Fibroblast of villous mesenchyme (primary cell): ENCODE measurements at regions not wholly inside any gene's neighbourhood (a gene's known extent, or its start where the extent isn't known, plus 50 kb on each side); places are given as distances from the start of the nearest gene placed in this dataset.

Source experiments
- DNase-seq: peaks from one replicate; pipeline ENCODE4 v3.0.0-alpha.2; 2010; ENCODE audit warnings: low read depth
- H3K4me3 ChIP-seq: 2 replicates; pipeline ENCODE4 v1.5.1; 2011; ENCODE audit warnings: low read depth, mild to moderate bottlenecking, low read length
- TF ChIP-seq, protein P1 (sequence below): IDR thresholded peaks from 2 replicates; pipeline ENCODE4 v1.5.1; 2012; ENCODE audit warnings: low read depth, mild to moderate bottlenecking, low read length; ENCODE audit not compliant: insufficient read depth

DNA sequence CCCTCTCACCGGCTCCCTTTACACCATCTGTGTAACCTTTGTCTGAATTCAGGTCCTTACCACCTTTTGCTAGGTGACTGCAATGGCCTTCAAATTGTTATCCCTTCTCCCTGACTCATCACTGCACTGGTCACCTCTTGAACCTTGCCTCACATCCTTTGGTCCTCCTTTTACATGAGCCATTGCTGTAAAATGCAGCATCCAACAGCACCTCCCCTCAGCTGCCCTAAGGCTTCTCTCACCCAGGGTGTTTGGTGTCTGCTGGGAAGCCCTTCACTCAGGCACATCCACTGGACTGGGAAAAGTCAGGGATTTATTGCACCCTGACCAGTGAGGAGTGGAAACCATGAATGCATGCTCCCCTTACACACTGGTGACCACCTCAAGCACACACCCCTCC is 192.5 kb upstream of the GATB start:
- H3K4me3 ChIP-seq = no peak overlapping the region
- TF ChIP-seq, protein P1, sequence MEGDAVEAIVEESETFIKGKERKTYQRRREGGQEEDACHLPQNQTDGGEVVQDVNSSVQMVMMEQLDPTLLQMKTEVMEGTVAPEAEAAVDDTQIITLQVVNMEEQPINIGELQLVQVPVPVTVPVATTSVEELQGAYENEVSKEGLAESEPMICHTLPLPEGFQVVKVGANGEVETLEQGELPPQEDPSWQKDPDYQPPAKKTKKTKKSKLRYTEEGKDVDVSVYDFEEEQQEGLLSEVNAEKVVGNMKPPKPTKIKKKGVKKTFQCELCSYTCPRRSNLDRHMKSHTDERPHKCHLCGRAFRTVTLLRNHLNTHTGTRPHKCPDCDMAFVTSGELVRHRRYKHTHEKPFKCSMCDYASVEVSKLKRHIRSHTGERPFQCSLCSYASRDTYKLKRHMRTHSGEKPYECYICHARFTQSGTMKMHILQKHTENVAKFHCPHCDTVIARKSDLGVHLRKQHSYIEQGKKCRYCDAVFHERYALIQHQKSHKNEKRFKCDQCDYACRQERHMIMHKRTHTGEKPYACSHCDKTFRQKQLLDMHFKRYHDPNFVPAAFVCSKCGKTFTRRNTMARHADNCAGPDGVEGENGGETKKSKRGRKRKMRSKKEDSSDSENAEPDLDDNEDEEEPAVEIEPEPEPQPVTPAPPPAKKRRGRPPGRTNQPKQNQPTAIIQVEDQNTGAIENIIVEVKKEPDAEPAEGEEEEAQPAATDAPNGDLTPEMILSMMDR = no peak
- no peak for DNase-seq

DNA sequence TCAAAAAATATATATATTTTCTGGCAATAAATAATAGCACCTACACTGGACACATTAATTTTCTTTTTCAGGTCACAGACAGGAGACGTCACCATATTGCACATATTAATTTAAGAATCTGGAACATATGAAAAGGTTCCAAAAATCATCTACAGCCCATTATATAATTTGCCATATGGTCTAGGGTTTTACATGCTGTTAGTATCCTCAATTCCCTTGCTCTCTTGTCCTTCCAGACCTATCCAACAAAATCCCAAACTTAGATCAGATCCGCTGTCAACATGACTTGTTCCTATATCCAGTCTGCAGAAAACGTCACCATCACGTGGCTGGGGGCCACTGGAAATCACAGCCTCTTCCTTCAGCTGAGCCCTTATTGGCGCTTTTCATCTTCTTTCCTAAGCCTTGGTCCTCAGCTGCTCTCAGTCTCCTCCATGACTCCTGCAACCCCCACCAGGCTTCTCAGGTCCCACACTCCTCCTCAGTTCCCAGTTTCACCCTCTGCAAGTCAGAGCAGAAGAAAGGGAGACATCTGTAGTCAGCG is 192.0 kb upstream of the GATB start:
- no peak overlapping the region for H3K4me3 ChIP-seq
- TF ChIP-seq, protein P1 = no peak
- no peak for DNase-seq

- TF ChIP-seq, protein P1 = no peak
- no peak for DNase-seq
- no peak overlapping the region for H3K4me3 ChIP-seq
These were observed 191.3 kb upstream of the GATB start for GRCh38 chr4:151952137-151952536.

DNA sequence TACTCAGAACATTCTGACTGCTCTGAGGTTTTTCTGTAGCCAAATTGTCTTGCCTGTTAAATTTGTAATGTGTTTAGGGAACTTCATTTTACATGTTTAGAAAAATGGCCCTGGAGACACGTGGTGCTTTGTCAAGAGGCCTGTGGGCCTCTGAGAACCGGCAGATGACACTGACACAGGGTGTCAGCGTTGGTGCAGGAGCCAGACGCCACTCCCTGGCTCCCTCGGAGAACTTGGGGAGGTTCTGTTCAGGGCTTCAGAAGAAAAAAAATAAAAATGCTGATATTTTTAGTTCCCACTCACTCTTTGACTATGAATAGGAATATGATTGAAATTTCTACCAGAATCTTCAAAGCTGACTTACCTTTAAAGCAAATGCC is 190.9 kb upstream of the GATB start:
- DNase-seq = no peak
- TF ChIP-seq, protein P1 = no peak
- no peak overlapping the region for H3K4me3 ChIP-seq

DNA sequence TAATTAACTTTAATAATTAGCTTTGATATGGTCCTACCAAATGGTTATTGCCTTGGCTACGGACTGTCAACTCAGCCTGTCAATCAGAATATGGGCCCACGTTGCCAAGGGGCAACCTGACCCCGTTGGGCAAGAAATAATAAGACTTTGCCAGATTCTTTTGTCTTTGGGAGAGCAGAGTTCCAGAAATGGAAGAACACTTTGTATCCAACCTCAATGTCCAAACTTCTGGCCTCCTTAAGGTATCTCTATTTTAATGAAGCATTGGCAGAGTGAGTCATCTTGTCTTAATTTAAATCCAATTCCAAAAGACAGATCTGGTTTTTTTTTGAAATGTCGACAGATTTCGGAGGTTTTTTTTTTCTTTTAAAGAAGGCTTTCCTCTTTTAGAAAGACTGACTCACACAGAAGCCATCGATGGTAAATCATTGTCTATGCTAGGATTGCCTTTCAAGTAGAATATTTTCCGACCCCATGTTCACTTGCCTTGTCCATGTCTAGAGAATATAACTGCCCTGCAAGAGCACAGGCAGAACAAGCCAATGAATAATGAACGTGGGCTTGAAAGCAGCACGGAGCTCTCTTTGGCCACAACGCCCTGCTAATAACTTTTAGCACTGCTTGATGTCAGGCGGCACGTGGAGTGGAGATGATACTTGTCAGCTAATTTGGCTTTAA is 190.3 kb upstream of the GATB start:
- TF ChIP-seq, protein P1 = no peak
- DNase-seq = no peak
- H3K4me3 ChIP-seq = no peak overlapping the region

- H3K4me3 ChIP-seq = no peak overlapping the region
- TF ChIP-seq, protein P1 = no peak
- peak; percentile 4 for DNase-seq
These were observed 187.7 kb upstream of the GATB start for GRCh38 chr4:151948351-151949016.
